HG03571 (cell line): ENCODE measurements at regions not wholly inside any gene's neighbourhood (a gene's known extent, or its start where the extent isn't known, plus 50 kb on each side); places are given as distances from the start of the nearest gene placed in this dataset.

Experiments
- ATAC-seq: cut with Tn5 transposase; IDR thresholded peaks from one replicate; pipeline ENCODE4 v1.9.1; 2021; ENCODE audit not compliant: unreplicated experiment

GRCh38 chr1:216785737-216786136 lies 62.5 kb upstream of the ESRRG start:
- no peak for ATAC-seq

GRCh38 chr1:216785221-216785620 lies 62.0 kb upstream of the ESRRG start:
- ATAC-seq: no peak

- ATAC-seq: no peak
Observed at GRCh38 chr1:216779686-216780085, 56.5 kb upstream of the ESRRG start.

GRCh38 chr1:216778737-216779136 lies 55.5 kb upstream of the ESRRG start:
- ATAC-seq: no peak

- no peak for ATAC-seq
Observed at GRCh38 chr1:216777148-216777547, 53.9 kb upstream of the ESRRG start.
